Neural cell (in vitro differentiated cells): ENCODE measurements at regions not wholly inside any gene's neighbourhood (a gene's known extent, or its start where the extent isn't known, plus 50 kb on each side); places are given as distances from the start of the nearest gene placed in this dataset.

Experiments used
- H2AFZ ChIP-seq: fragments of 200-600, 300-800 bp; sonication (generic), shearing (Covaris generic); 2 replicates; pipeline ENCODE4 v1.6.0; 2014; ENCODE audit warnings: low read depth, mild to moderate bottlenecking, antibody characterized with exemption, low read length, moderate library complexity
- H3F3A ChIP-seq: fragments of 200-600 bp; shearing (Covaris generic); 2 replicates; pipeline ENCODE4 v1.6.1; 2016; ENCODE audit warnings: mild to moderate bottlenecking, moderate library complexity, mixed read lengths, antibody characterized with exemption, low read length; ENCODE audit not compliant: insufficient read depth, poor library complexity, severe bottlenecking
- H3K27ac ChIP-seq: fragments of 200-600, 300-800 bp; sonication (generic), shearing (Covaris generic); 2 replicates; pipeline ENCODE4 v1.5.1; 2014; ENCODE audit warnings: mild to moderate bottlenecking, low read length, moderate library complexity
- H3K27me3 ChIP-seq: fragments of 300-800, 200-600 bp; sonication (generic), shearing (Covaris generic); 2 replicates; pipeline ENCODE4 v1.6.0; 2014; ENCODE audit warnings: mild to moderate bottlenecking, low read depth, low read length, moderate library complexity; ENCODE audit not compliant: insufficient read depth
- H3K36me3 ChIP-seq: fragments of 300-800, 200-600 bp; sonication (generic), shearing (Covaris generic); 2 replicates; pipeline ENCODE4 v1.5.1; 2014; ENCODE audit warnings: mild to moderate bottlenecking, antibody characterized with exemption, low read length, moderate library complexity; ENCODE audit not compliant: insufficient read depth
- H3K4me2 ChIP-seq: fragments of 300-800, 200-600 bp; sonication (generic), shearing (Covaris generic); 2 replicates; pipeline ENCODE4 v1.6.0; 2014; ENCODE audit warnings: mild to moderate bottlenecking, low read length
- H3K4me3 ChIP-seq: fragments of 300-800, 200-600 bp; sonication (generic), shearing (Covaris generic); 2 replicates; pipeline ENCODE4 v1.5.1; 2014; ENCODE audit warnings: mild to moderate bottlenecking, low read length, moderate library complexity
- H3K79me2 ChIP-seq: fragments of 200-600 bp; shearing (Covaris generic); replicated peaks from 2 replicates; pipeline ENCODE4 v1.6.0; 2014; ENCODE audit warnings: mild to moderate bottlenecking, low read length, moderate library complexity; ENCODE audit not compliant: insufficient read depth
- H3K9ac ChIP-seq: fragments of 300-800, 200-600 bp; sonication (generic), shearing (Covaris generic); 2 replicates; pipeline ENCODE4 v1.6.1; 2016; ENCODE audit warnings: mild to moderate bottlenecking, low read length, mixed read lengths
- H3K9me2 ChIP-seq: fragments of 200-600 bp; shearing (Covaris generic); 2 replicates; pipeline ENCODE4 v1.6.1; 2016; ENCODE audit warnings: mild to moderate bottlenecking, low read length, mixed read lengths; ENCODE audit not compliant: insufficient read depth
- H3K9me3 ChIP-seq: fragments of 200-600, 300-800 bp; sonication (generic), shearing (Covaris generic); 2 replicates; pipeline ENCODE4 v1.6.1; 2016; ENCODE audit warnings: mild to moderate bottlenecking, mixed run types, low read length, moderate library complexity, mixed read lengths
- H4K20me1 ChIP-seq: fragments of 200-600 bp; shearing (Covaris generic); 2 replicates; pipeline ENCODE4 v1.6.1; 2016; ENCODE audit warnings: mild to moderate bottlenecking, mixed run types; ENCODE audit not compliant: insufficient read depth
- CTCF ChIP-seq: fragments of 450-650 bp; IDR thresholded peaks from 2 replicates; pipeline ENCODE4 v1.5.1; 2014; ENCODE audit warnings: antibody characterized with exemption, mild to moderate bottlenecking, moderate library complexity; ENCODE audit not compliant: poor library complexity, severe bottlenecking
- EP300 ChIP-seq: fragments of 450-650 bp; conservative IDR thresholded peaks from 2 replicates; pipeline ENCODE4 v1.6.1; 2014; ENCODE audit warnings: antibody characterized with exemption, mild to moderate bottlenecking, moderate library complexity; ENCODE audit not compliant: poor library complexity, severe bottlenecking
- EZH2 ChIP-seq: fragments of 200-600, 300-800 bp; shearing (Covaris generic), sonication (generic); IDR thresholded peaks from 2 replicates; pipeline ENCODE4 v1.6.1; 2014; ENCODE audit warnings: antibody characterized with exemption, low read length, borderline replicate concordance, mild to moderate bottlenecking; ENCODE audit not compliant: insufficient read depth, poor library complexity, severe bottlenecking
- MXI1 ChIP-seq: fragments of 450-650 bp; conservative IDR thresholded peaks from 2 replicates; pipeline ENCODE4 v1.6.1; 2014; ENCODE audit warnings: antibody characterized with exemption, mild to moderate bottlenecking; ENCODE audit not compliant: poor library complexity, severe bottlenecking
- POLR2AphosphoS5 ChIP-seq: IDR thresholded peaks from 2 replicates; pipeline ENCODE4 v1.6.1; 2012
- RAD21 ChIP-seq: fragments of 450-650 bp; conservative IDR thresholded peaks from 2 replicates; pipeline ENCODE4 v1.6.1; 2014; ENCODE audit warnings: antibody characterized with exemption, mild to moderate bottlenecking, moderate library complexity
- REST ChIP-seq: IDR thresholded peaks from 2 replicates; pipeline ENCODE4 v1.6.1; 2012; ENCODE audit warnings: borderline replicate concordance
- SMC3 ChIP-seq: fragments of 450-650 bp; conservative IDR thresholded peaks from 2 replicates; pipeline ENCODE4 v1.6.1; 2014; ENCODE audit warnings: antibody characterized with exemption, mild to moderate bottlenecking, moderate library complexity; ENCODE audit not compliant: poor library complexity
- TAF1 ChIP-seq: IDR thresholded peaks from 2 replicates; pipeline ENCODE4 v1.6.1; 2012; ENCODE audit warnings: low read depth

DNA sequence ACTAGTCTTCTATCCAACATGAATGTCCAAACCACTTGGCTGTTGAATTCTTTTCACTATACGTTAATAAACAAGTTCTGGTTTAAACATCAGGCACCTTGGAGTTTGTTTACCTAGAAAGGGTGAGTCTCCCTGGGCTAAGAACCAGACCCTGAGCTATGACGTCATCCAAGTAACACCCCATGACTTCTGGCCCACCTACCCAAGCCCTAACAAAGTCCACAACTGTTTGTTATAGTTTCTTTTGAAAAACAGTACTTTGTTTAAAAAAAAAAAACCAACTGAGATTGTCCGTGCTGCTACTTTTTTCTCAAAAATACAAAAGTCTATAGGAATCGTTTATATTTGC, 146.9 kb upstream of the BEND6 start:
- Histone ChIP-seq H3K27me3 (no peaks in the 10 kb centered on the region), H3K27ac (no peak overlapping the region), H3K36me3 (no peaks in the 10 kb centered on the region), H3K9ac (no peak overlapping the region), H3K9me3 (no peaks in the 10 kb centered on the region), H2AFZ (no peak overlapping the region), H4K20me1 (no peaks in the 10 kb centered on the region), H3K9me2 (no peaks in the 10 kb centered on the region), H3K79me2 (peaks cover 20% of the 10 kb centered on the region), H3F3A (peaks cover under 1% of the 10 kb centered on the region), H3K4me2 (no peak overlapping the region), H3K4me3 (no peak overlapping the region)
- TF ChIP-seq EZH2 (no peak), CTCF (no peak), EP300 (no peak), TAF1 (no peak), POLR2AphosphoS5 (no peak), REST (no peak), MXI1 (no peak)

- Histone ChIP-seq H3K4me2 (no peak overlapping the region), H3K79me2 (peaks cover 20% of the 10 kb centered on the region), H3F3A (peaks cover 2% of the 10 kb centered on the region), H2AFZ (no peak overlapping the region), H3K9ac (no peak overlapping the region), H3K9me3 (no peaks in the 10 kb centered on the region), H3K4me3 (no peak overlapping the region), H3K27me3 (no peaks in the 10 kb centered on the region), H3K9me2 (no peaks in the 10 kb centered on the region), H4K20me1 (no peaks in the 10 kb centered on the region), H3K36me3 (no peaks in the 10 kb centered on the region), H3K27ac (no peak overlapping the region)
- no peak for TF ChIP-seq EZH2
- no peak for TF ChIP-seq REST
- TF ChIP-seq RAD21 = no peak
- no peak for TF ChIP-seq MXI1
- no peak for TF ChIP-seq TAF1
- TF ChIP-seq EP300 = no peak
- no peak for TF ChIP-seq SMC3
Measured at GRCh38 chr6:56807326-56807988, 147.4 kb upstream of the BEND6 start.
